RWPE2 (cell line): ENCODE measurements at regions not wholly inside any gene's neighbourhood (a gene's known extent, or its start where the extent isn't known, plus 50 kb on each side); places are given as distances from the start of the nearest gene placed in this dataset.

Experiments
- ATAC-seq: fragments of 200-7000 bp; cut with Tn5 transposase; 3 replicates; pipeline ENCODE4 v1.9.1; 2021; ENCODE audit warnings: low read depth
- DNase-seq: peaks from one replicate; pipeline ENCODE4 v3.0.0-alpha.2; 2020; ENCODE audit warnings: low spot score
- H3K27ac ChIP-seq: fragments of 450-650 bp; 2 replicates; pipeline ENCODE4 v1.5.1; 2017; ENCODE audit warnings: mild to moderate bottlenecking; ENCODE audit not compliant: poor library complexity, severe bottlenecking
- H3K27me3 ChIP-seq: fragments of 250-450 bp; sonication (Bioruptor Pico); 2 replicates; pipeline ENCODE4 v1.5.1; 2021; ENCODE audit warnings: mild to moderate bottlenecking, moderate library complexity; ENCODE audit not compliant: insufficient read depth, poor library complexity, severe bottlenecking
- H3K36me3 ChIP-seq: fragments of 250-450 bp; sonication (Bioruptor Pico); 2 replicates; pipeline ENCODE4 v1.5.1; 2020; ENCODE audit warnings: low read depth, mild to moderate bottlenecking, moderate library complexity
- H3K4me1 ChIP-seq: fragments of 250-450 bp; sonication (Bioruptor Pico); 2 replicates; pipeline ENCODE4 v1.5.1; 2021; ENCODE audit warnings: mild to moderate bottlenecking, moderate library complexity; ENCODE audit not compliant: insufficient read depth, poor library complexity, severe bottlenecking
- H3K4me3 ChIP-seq: fragments of 250-450 bp; sonication (Bioruptor Pico); 2 replicates; pipeline ENCODE4 v1.5.1; 2021; ENCODE audit warnings: mild to moderate bottlenecking, moderate library complexity; ENCODE audit not compliant: severe bottlenecking
- H3K9me3 ChIP-seq: fragments of 250-450 bp; sonication (Bioruptor Pico); 2 replicates; pipeline ENCODE4 v1.5.1; 2021; ENCODE audit warnings: mild to moderate bottlenecking, moderate library complexity; ENCODE audit not compliant: severe bottlenecking
- CTCF ChIP-seq: fragments of 450-650 bp; IDR thresholded peaks from one replicate; pipeline ENCODE4 v1.5.1; 2017; ENCODE audit warnings: mild to moderate bottlenecking, moderate library complexity; ENCODE audit not compliant: poor library complexity, severe bottlenecking

DNA sequence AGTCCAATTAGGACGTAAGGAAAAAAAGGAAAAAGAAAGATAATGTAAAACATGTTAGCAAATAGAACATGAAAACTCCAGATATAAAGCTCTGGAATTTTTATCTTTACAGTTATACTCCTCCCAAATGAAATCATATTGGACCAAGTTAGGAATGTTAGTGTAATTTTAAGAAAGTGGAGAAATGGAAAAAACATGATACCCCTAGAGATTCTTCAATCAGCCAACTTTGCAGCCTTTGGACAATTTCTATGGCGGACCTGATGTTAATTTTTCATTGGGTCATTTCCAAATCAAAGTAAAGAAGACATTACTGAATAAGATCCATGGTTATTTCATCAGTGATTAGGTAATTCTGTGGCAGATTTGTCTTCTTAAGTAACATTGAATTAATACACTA, 748.7 kb downstream of the RFPL4B start:
- no peak overlapping the region for H3K27ac ChIP-seq
- ATAC-seq (no peak), DNase-seq (no peak)
- no peaks in the 10 kb centered on the region for H3K36me3 ChIP-seq
- no peak overlapping the region for H3K4me3 ChIP-seq
- H3K27me3 ChIP-seq = no peaks in the 10 kb centered on the region
- no peaks in the 10 kb centered on the region for H3K4me1 ChIP-seq
- TF ChIP-seq CTCF = no peak
- H3K9me3 ChIP-seq = no peaks in the 10 kb centered on the region

GRCh38 chr6:113102761-113103160, 754.4 kb upstream of the MARCKS start:
- H3K27me3 ChIP-seq = no peaks in the 10 kb centered on the region
- peaks cover 17% of the 10 kb centered on the region for H3K4me1 ChIP-seq
- no peaks in the 10 kb centered on the region for H3K36me3 ChIP-seq
- DNase-seq = no peak
- no peaks in the 10 kb centered on the region for H3K9me3 ChIP-seq
- H3K27ac ChIP-seq = peak overlapping the region; percentile 36
- no peak for ATAC-seq
- no peak overlapping the region for H3K4me3 ChIP-seq
- TF ChIP-seq CTCF = no peak

GRCh38 chr6:113103634-113104361, 753.3 kb upstream of the MARCKS start:
- TF ChIP-seq CTCF = no peak
- no peaks in the 10 kb centered on the region for H3K9me3 ChIP-seq
- H3K4me1 ChIP-seq = peaks cover 17% of the 10 kb centered on the region
- peak overlapping the region; percentile 36 for H3K27ac ChIP-seq
- H3K4me3 ChIP-seq = no peak overlapping the region
- no peak for DNase-seq
- H3K36me3 ChIP-seq = no peaks in the 10 kb centered on the region
- ATAC-seq = no peak
- no peaks in the 10 kb centered on the region for H3K27me3 ChIP-seq

GRCh38 chr6:113104541-113104940, 752.6 kb upstream of the MARCKS start:
- H3K36me3 ChIP-seq = no peaks in the 10 kb centered on the region
- no peaks in the 10 kb centered on the region for H3K9me3 ChIP-seq
- no peaks in the 10 kb centered on the region for H3K27me3 ChIP-seq
- no peak overlapping the region for H3K4me3 ChIP-seq
- TF ChIP-seq CTCF = no peak
- ATAC-seq (no peak), DNase-seq (no peak)
- H3K27ac ChIP-seq = peak overlapping the region; percentile 36
- H3K4me1 ChIP-seq = peaks cover 17% of the 10 kb centered on the region

- ATAC-seq (no peak), DNase-seq (no peak)
- no peaks in the 10 kb centered on the region for H3K9me3 ChIP-seq
- H3K4me3 ChIP-seq = no peak overlapping the region
- no peak overlapping the region for H3K27ac ChIP-seq
- no peaks in the 10 kb centered on the region for H3K36me3 ChIP-seq
- TF ChIP-seq CTCF = no peak
- no peaks in the 10 kb centered on the region for H3K27me3 ChIP-seq
- H3K4me1 ChIP-seq = peaks cover 17% of the 10 kb centered on the region
Observed at GRCh38 chr6:113104951-113105350, 752.2 kb upstream of the MARCKS start.
